Upper lobe of left lung (tissue), 4 donors: ENCODE measurements at regions not wholly inside any gene's neighbourhood (a gene's known extent, or its start where the extent isn't known, plus 50 kb on each side); places are given as distances from the start of the nearest gene placed in this dataset.

Source experiments
- POLR2AphosphoS5 ChIP-seq, 2 donors: sonication (generic); formaldehyde crosslinking; IDR thresholded peaks; one replicate each; pipeline ENCODE4 v1.5.1; 2017; ENCODE audit warnings: antibody characterized with exemption in 2 of 2
- TF ChIP-seq, protein P1 (sequence below), 6 experiments: fragments of 450-650 bp in 4 of 6; fragments of 200-600 bp in 2 of 6; sonication (generic) in 2 of 6; IDR thresholded peaks; one replicate each; pipeline ENCODE4 v1.5.1; 2016 to 2019; ENCODE audit warnings: antibody characterized with exemption in 6 of 6

DNA sequence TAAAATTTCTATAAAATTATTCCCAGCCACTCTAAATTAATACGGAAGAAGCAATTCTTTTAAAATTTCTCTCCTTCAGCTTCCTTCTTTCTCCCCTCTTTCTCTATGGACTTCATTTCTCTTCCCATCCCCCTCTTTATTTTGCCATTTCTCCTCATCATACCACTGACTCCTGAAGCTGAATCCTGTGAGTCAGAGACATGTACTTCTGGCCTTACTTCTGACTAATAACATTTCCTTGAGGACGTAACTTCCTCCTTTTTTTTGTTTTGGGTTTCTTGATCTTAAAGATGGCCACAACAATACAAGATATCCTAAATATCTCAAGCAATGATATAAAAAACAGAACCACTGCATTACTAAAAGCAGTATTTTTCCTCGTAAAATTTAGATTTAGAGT lies 63.6 kb upstream of the DENND1B start:
- no peak for TF ChIP-seq POLR2AphosphoS5 (IDR thresholded peaks at IDR 0.05)
- TF ChIP-seq, protein P1, sequence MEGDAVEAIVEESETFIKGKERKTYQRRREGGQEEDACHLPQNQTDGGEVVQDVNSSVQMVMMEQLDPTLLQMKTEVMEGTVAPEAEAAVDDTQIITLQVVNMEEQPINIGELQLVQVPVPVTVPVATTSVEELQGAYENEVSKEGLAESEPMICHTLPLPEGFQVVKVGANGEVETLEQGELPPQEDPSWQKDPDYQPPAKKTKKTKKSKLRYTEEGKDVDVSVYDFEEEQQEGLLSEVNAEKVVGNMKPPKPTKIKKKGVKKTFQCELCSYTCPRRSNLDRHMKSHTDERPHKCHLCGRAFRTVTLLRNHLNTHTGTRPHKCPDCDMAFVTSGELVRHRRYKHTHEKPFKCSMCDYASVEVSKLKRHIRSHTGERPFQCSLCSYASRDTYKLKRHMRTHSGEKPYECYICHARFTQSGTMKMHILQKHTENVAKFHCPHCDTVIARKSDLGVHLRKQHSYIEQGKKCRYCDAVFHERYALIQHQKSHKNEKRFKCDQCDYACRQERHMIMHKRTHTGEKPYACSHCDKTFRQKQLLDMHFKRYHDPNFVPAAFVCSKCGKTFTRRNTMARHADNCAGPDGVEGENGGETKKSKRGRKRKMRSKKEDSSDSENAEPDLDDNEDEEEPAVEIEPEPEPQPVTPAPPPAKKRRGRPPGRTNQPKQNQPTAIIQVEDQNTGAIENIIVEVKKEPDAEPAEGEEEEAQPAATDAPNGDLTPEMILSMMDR (IDR thresholded peaks at IDR 0.05), result no peak
